ENCODE measurements at regions not wholly inside any gene's neighbourhood (a gene's known extent, or its start where the extent isn't known, plus 50 kb on each side); places are given as distances from the start of the nearest gene placed in this dataset.

DNA sequence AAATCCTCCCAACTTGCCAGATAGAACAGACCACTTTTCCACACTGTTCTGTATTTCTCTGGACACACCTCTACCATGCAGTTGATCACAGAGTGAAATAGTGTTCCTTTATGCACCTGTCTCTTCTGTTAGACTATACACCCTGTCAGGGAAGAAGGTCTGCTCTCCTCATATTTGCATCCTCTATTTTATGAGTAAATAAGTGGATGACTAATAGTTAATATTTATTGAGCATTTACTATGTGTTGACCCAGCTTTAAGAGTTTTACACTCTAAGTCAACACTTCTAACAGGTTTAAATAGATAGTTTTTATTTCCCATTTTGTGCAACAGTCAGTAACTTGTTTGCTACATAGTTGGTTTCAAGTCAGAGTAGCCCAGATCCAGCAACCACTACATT lies 452.8 kb upstream of the MPDZ start:
- no peak for TF ChIP-seq EZH2 (IDR thresholded peaks at IDR 0.05; ENCODE audit: insufficient read depth, poor library complexity, severe bottlenecking)
- TF ChIP-seq EZH2phosphoT487 (IDR thresholded peaks at IDR 0.05; ENCODE audit: insufficient read depth, low read depth) = no peak

Measured in GM23248 (cell line).